Right renal cortex interstitium (tissue), 3 donors: ENCODE measurements at regions not wholly inside any gene's neighbourhood (a gene's known extent, or its start where the extent isn't known, plus 50 kb on each side); places are given as distances from the start of the nearest gene placed in this dataset.
"Not testable (repeated sequence)": the region's sequence is repeated elsewhere in the genome, so short reads cannot be mapped to it uniquely, and the experiment has no call there.

Source experiments
- DNase-seq, 3 donors: peaks; one replicate each; pipeline ENCODE4 v3.0.0-alpha.2; 2013; ENCODE audit warnings: low read depth in 3 of 3, low spot score in 2 of 3

GRCh38 chr16:25637236-25637635 lies 54.5 kb upstream of the HS3ST4 start:
- no peak for DNase-seq

DNA sequence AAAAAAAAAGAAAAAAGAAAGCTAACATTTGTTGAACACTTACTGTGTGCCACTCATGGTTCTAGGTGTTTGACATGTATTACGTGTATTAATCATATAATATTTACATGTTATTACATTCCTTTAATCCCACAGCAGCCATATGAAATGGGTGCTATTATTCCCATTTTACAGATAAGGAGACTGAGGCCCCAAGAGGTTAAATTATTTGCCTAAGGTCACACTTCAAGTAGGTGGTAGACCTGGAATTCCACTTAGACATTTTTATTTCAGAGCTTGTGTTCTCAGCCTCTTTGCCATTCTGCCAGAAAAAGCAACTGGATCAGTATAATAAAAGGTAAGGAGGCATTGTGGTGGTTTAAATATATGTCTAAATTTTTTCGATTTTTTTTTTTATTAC lies 55.1 kb upstream of the HS3ST4 start:
- DNase-seq, result no peak

- no peak for DNase-seq
These were observed 56.3 kb upstream of the HS3ST4 start for GRCh38 chr16:25635454-25635853.

DNA sequence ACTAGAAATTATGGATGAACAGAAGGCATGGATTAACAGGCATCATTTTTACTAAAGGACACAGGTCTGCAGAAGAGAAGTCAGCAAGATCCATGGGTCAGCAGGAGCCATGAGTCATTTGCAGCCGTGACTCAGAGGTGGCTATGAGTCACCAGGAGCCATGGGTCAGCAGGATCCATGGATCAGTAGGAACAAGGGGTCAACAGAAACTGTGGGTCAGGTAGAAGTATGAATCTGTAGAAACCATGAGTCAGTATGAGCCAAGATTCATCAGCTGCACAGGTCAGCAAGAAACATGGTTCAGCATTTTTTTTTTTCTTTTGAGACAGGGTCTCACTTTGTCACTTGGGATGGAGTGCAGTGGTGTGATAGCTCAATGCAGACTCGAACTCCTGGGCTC lies 58.2 kb upstream of the HS3ST4 start:
- DNase-seq, result no peak

DNA sequence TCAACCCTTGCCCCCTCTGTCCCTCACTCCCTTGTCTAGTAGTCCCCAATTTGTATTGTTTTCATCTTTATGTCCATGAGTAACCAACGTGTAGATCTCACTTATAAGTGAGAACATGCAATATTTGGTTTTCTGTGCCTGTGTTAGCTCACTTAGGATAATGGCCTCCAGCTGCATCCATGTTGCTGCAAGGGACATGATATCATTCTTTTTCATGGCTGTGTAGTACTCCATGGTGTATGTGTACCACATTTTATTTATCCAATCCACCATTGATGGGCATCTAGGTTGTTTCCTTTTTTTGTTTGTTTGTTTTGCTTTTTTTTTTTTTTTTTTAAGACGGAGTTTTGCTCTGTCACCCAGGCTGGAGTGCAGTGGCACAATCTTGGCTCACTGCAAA lies 63.0 kb upstream of the HS3ST4 start:
- no peak for DNase-seq

GRCh38 chr16:25627641-25628040 lies 64.1 kb upstream of the HS3ST4 start:
- no peak for DNase-seq

- DNase-seq, result no peak
These were observed 65.6 kb upstream of the HS3ST4 start for GRCh38 chr16:25626172-25626571.

GRCh38 chr16:25625620-25626019 lies 66.1 kb upstream of the HS3ST4 start:
- no peak for DNase-seq

- no peak for DNase-seq
These were observed 77.0 kb upstream of the HS3ST4 start for GRCh38 chr16:25614716-25615265.

DNA sequence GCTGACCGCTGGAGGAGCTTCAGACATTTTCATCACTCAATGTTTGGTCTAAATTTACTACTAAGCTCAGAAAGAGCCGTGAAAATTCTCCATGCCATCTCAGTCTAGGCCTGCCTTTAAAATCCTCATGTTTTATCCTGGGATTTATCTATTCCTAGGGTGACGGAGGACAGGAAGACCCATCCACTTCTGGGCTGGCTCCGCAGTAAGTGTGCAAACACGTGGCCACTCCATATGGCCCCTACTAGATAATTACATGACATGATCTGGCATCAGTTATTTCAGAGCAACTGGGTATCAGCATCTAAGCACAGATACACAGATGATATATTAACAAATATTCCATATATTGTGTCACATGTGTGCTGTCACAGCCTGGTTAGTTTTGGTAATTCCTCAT lies 77.8 kb upstream of the HS3ST4 start:
- DNase-seq, result no peak

DNA sequence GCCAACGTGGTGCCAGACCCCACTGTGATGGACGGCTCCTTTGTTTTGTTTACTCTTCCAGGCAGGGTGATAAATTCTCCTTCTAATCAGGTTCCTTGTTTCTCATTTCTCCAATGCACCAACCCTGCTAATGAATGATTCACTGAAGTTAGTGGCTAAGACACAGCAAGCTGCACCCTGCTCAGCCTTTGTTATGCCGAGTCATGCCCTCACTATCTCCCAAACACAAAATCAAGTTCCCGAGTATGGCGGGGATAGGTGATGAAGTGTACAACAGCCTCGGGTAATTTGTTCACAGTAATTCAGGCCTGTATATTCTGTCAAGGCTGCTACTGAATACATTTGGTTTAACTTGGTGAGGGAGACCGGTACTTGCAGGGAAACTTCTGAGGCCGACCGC lies 83.8 kb upstream of the HS3ST4 start:
- no peak for DNase-seq

DNA sequence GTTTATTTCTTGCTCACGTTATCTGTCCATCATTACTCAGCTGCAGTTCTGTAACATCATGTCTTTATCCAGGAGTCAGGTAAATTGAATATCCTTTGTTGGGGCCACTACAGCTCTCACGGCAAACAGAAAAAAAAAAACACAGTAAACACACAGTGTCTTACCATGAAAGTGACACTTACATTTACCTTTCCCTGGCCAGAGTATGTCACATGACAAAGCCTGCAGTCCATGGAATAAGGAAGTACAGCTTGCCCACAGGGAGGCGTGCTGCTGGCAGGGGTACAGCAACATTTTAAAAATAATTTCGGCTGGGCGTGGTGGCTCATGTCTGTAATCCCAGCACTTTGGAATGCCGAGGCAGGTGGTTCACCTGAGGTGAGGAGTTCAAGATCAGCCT lies 85.7 kb upstream of the HS3ST4 start:
- DNase-seq, result no peak

GRCh38 chr16:25605381-25605780 lies 86.4 kb upstream of the HS3ST4 start:
- DNase-seq, result no peak

- DNase-seq, result not testable (repeated sequence)
These were observed 90.5 kb upstream of the HS3ST4 start for GRCh38 chr16:25601306-25601705.

DNA sequence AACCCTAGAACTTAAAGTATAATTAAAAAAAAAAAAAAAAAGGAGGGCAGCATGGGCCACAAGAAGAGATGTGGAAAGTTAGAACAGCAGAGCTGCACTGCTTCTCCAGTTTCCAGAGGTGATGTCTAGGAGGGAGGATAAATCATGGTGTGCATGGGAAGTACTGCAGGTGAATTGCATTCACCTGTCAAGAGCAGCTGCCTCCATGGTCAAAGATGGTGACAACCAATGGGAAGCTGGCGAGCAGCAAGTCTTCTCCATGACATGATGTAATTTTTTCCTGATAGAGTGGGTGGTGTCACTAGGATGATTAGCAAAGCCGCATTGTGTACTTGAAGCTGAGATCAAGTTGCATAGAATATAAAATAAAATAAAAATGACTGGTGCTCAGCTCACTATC lies 95.6 kb upstream of the HS3ST4 start:
- no peak for DNase-seq

- no peak for DNase-seq
These were observed 98.5 kb upstream of the HS3ST4 start for GRCh38 chr16:25593260-25593659.

DNA sequence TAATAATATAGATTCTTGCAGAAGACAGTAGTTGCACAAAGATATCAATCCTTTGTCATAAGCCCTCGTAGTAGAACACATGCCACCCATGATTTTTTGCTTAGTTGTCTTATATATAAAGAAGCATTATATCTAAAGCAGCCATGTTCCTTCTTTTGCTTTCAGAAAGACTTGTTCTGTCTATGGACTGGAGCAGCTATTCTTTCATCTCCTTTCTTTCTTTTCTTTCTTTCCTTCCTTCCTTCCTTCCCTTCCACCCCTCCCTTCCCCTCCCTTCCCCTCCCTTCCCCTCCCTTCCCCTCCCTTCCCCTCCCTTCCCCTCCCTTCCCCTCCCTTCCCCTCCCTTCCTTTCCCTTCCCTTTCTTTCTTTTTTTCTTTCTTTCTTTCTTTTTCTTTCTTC lies 104.0 kb upstream of the HS3ST4 start:
- DNase-seq, result no peak

- DNase-seq, result no peak
These were observed 104.9 kb upstream of the HS3ST4 start for GRCh38 chr16:25586826-25587225.

GRCh38 chr16:25585526-25585925 lies 106.2 kb upstream of the HS3ST4 start:
- DNase-seq, result no peak

DNA sequence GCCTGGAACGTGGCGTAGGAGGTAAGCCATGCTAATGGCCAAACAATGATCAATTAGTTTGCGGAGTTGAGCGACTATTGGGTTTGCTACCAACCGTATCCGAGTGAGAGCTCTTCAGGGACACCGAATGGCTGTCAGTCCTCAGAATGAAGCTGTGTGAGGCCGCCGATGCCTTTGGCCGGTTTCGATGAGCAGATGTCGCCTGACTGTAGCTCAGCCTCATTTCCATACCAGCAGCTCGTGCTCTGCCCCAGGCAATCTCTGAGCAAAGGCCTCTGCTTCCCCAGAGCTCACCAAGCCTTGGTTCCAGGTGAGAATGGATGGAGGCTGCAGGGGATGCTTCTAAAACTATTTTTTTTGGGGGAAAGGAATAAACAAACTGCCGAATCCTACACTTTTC lies 111.7 kb upstream of the HS3ST4 start:
- DNase-seq, result no peak

GRCh38 chr16:25575363-25575762 lies 116.4 kb upstream of the HS3ST4 start:
- DNase-seq, result no peak

DNA sequence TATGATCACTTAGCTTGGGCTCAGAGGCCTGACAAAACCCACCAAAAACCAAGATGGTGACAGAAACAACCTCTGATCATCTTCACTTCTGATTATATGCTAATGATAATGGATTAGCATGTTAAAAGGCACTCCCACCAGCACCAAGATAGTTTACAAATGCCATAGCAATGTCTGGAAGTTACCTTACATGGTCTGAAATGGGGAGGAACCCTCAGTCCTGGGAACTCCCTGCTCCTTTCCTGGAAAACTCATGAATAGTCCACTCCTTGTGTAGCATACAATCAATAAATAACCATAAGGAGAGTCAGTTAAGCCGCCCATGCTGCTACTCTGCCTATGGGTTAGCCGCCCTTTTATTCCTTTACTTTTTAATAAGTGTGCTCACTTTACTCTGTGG lies 120.0 kb upstream of the HS3ST4 start:
- no peak for DNase-seq

- no peak for DNase-seq
These were observed 121.6 kb upstream of the HS3ST4 start for GRCh38 chr16:25570131-25570530.

DNA sequence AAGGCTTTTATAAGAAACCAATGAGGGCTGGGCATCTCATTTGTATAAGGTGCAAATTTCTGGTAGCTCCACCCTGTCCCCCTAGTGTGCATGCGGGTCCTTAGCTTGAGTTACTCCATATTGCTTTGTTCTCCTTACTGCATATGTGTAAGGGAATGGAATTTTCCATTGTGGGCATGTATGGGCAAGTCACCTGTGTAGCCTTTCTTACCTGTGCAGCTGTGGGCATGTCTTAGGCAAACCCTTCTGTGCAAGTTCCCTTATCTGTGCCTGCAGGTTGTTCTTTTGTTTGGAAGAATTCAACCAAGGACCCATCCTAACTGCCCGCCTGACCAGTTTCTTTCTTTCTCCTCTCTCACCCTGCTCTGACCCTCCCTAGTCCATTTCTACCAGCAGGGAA lies 122.8 kb upstream of the HS3ST4 start:
- no peak for DNase-seq
